Common myeloid progenitor, CD34-positive (primary cell): ENCODE measurements at regions not wholly inside any gene's neighbourhood (a gene's known extent, or its start where the extent isn't known, plus 50 kb on each side); places are given as distances from the start of the nearest gene placed in this dataset.

ENCODE experiments used
- CTCF ChIA-PET: fragments of 350-600 bp; sonication (Branson Sonifier 250); formaldehyde crosslinking; loops from one replicate; lab custom pipeline; 2021; ENCODE audit warnings: antibody characterized with exemption; lab: Charles Lee
- POLR2A ChIA-PET: fragments of 350-600 bp; sonication (Branson Sonifier 250); formaldehyde crosslinking; loops from one replicate; lab custom pipeline; 2021; ENCODE audit warnings: antibody characterized with exemption; lab: Charles Lee
- DNase-seq, 3 donors: peaks; one replicate each; pipeline versions ENCODE4 v3.0.0 to v3.0.0-alpha.2; 2013
- H3K27ac ChIP-seq, 2 experiments: 1 replicate in 1 of 2; 2 replicates in 1 of 2; pipeline ENCODE4 v1.7.0; 2013; ENCODE audit warnings: inconsistent platforms in 2 of 2, low read length in 2 of 2, mild to moderate bottlenecking in 2 of 2, low read depth in 1 of 2, moderate library complexity in 1 of 2; ENCODE audit not compliant: severe bottlenecking in 2 of 2, insufficient read depth in 1 of 2, poor library complexity in 1 of 2
- H3K27me3 ChIP-seq, 5 experiments: replicated peaks in 2 of 5; 1 replicate in 3 of 5; 2 replicates in 2 of 5; pipeline versions ENCODE4 v1.6.1 to v1.7.0; 2013; ENCODE audit warnings: low read length in 4 of 5, mild to moderate bottlenecking in 2 of 5, moderate library complexity in 2 of 5, inconsistent platforms in 1 of 5; ENCODE audit not compliant: insufficient read depth in 5 of 5, control insufficient read depth in 4 of 5
- H3K36me3 ChIP-seq, 4 experiments: 1 replicate in 2 of 4; 2 replicates in 2 of 4; pipeline versions ENCODE4 v1.6.1 to v1.7.0; 2013; ENCODE audit warnings: low read length in 3 of 4, control low read depth in 1 of 4, mild to moderate bottlenecking in 1 of 4; ENCODE audit not compliant: control insufficient read depth in 4 of 4, insufficient read depth in 4 of 4
- H3K4me1 ChIP-seq, 4 experiments: 1 replicate in 3 of 4; 2 replicates in 1 of 4; pipeline versions ENCODE4 v1.6.1 to v1.7.1; 2013; ENCODE audit warnings: low read length in 3 of 4, mild to moderate bottlenecking in 3 of 4, control low read depth in 1 of 4, inconsistent platforms in 1 of 4, moderate library complexity in 1 of 4; ENCODE audit not compliant: control insufficient read depth in 4 of 4, insufficient read depth in 4 of 4; ENCODE audit errors: control extremely low read depth in 1 of 4
- H3K4me3 ChIP-seq, 7 experiments: 1 replicate in 4 of 7; 2 replicates in 3 of 7; pipeline versions ENCODE4 v1.5.1 to v1.7.0; 2013; ENCODE audit warnings: mild to moderate bottlenecking in 7 of 7, low read length in 6 of 7, moderate library complexity in 6 of 7, inconsistent platforms in 2 of 7, low read depth in 2 of 7, control low read depth in 1 of 7; ENCODE audit not compliant: insufficient read depth in 4 of 7, control insufficient read depth in 1 of 7; ENCODE audit errors: extremely low read depth in 1 of 7
- H3K9me3 ChIP-seq, 5 experiments: 1 replicate in 4 of 5; 2 replicates in 1 of 5; pipeline versions ENCODE4 v1.6.1 to v1.7.1; 2013; ENCODE audit warnings: low read length in 4 of 5, mild to moderate bottlenecking in 2 of 5, inconsistent platforms in 1 of 5, low read depth in 1 of 5, moderate library complexity in 1 of 5; ENCODE audit not compliant: control insufficient read depth in 4 of 5, insufficient read depth in 2 of 5; ENCODE audit errors: control extremely low read depth in 1 of 5
- WGBS: methylation state at CpG from one replicate; pipeline ENCODE4 v1.1.5; 2013; ENCODE audit not compliant: insufficient coverage; 5-methylcytosine and 5-hydroxymethylcytosine counted together

DNA sequence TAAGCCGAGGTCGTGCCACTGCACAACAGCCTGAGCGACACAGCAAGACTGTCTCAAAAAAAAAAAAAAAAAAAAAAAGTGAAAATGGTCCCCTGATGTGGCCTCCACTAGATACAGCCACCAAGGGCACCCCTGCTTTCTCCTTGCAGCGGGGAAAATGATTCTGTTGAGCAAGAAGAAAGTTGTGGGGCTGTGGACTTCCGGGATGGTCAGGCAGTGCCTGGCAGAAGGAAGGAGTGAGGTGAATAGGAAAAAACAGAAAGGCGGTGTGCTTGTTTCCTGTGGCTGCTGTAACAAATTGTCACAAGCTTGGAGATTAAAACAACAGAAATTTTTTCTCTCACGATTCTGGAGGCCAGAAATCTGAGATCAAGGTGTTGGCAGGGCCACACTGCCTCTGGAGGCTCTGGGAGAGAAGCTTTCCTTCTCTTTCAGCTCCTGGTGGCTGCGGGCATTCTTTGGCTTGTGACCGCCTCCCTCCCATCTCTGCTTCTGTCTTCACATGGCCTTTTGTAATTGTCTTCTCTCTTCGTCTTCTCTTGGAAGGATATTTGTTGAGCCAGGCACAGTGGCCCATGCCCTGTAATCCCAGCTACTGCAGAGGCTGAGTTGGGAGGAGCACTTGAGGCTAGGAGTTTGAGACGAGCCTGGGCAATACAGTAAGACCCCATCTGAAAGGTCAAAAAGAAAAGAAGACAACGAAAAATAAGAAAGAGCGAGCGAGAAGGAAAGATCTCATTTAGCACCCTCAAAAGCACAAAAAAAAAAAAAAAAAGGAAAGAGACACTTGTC, 116.6 kb upstream of the MED13L start:
- Histone ChIP-seq H3K9me3 (peaks cover 3 to 15% (median 7%) of the 10 kb centered on the region in 5 experiments), H3K27me3 (no peaks in the 10 kb centered on the region), H3K36me3 (no peaks in the 10 kb centered on the region), H3K27ac (no peak overlapping the region), H3K4me1 (peaks cover 2 to 19% (median 9%) of the 10 kb centered on the region in 4 experiments), H3K4me3 (no peak overlapping the region)
- WGBS = 71% methylated on average over 7 of the region's 14 CpGs
- ChIA-PET CTCF (no interaction called here), POLR2A (no interaction called here)
- DNase-seq = peak in 1 of 3 donors; percentile 47

- POLR2A ChIA-PET = no interaction called here
- no CpG with 5 or more reads among the region's 1 CpG for WGBS
Observed at GRCh38 chr12:116395396-116395795, 117.9 kb upstream of the MED13L start.

GRCh38 chr12:116397148-116397547, 119.7 kb upstream of the MED13L start:
- Histone ChIP-seq H3K27me3 (no peaks in the 10 kb centered on the region), H3K4me3 (no peak overlapping the region), H3K4me1 (peaks cover 2 to 28% (median 9%) of the 10 kb centered on the region in 4 experiments), H3K9me3 (peaks cover 0 to 31% (median 12%) of the 10 kb centered on the region in 5 experiments), H3K36me3 (no peaks in the 10 kb centered on the region), H3K27ac (no peak overlapping the region)
- no peak for DNase-seq
- POLR2A ChIA-PET = interaction anchor here (0.8 kb wide), 1 partner anchor 12 kb away, joined by 3 read pairs; no protein-coding TSS in a partner anchor
- no CpG with 5 or more reads among the region's 3 CpGs for WGBS
- CTCF ChIA-PET = no interaction called here

More at GRCh38 chr12:116395396-116395795, 117.9 kb upstream of the MED13L start:
- Histone ChIP-seq H3K27ac (no peak overlapping the region), H3K4me1 (peaks cover 2 to 22% (median 9%) of the 10 kb centered on the region in 4 experiments), H3K27me3 (no peaks in the 10 kb centered on the region), H3K9me3 (peaks cover 3 to 17% (median 11%) of the 10 kb centered on the region in 5 experiments), H3K36me3 (no peaks in the 10 kb centered on the region), H3K4me3 (no peak overlapping the region)
- peak in 1 of 3 donors; percentile 34 for DNase-seq
- CTCF ChIA-PET = interaction anchor here (1.2 kb wide), 1 partner anchor 30 kb away, joined by 3 read pairs; no protein-coding TSS in a partner anchor

DNA sequence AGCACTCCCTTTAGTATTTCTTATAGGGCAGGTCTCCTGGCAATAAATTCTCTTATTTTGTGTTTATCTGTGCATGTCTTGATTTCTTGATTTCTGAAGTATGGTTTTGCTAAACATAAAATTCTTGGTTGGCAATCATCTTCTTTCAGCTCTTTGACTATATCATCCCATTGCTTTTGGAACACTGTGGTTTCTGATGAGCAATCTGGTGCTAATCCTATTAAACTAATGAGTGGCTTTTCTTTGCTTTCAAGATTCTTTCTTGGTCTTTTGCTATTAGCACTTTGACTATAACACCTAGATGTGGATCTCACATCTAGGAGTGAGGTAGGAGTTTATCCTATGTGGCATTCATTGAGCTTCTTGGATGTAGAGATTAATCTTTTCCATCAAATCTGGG, 120.7 kb upstream of the MED13L start:
- H3K27me3 ChIP-seq = no peaks in the 10 kb centered on the region
- CTCF ChIA-PET = no interaction called here
- H3K4me3 ChIP-seq = no peak overlapping the region

GRCh38 chr12:116399055-116399454, 121.6 kb upstream of the MED13L start:
- CTCF ChIA-PET = interaction anchor here (0.7 to 1.4 kb wide), 2 partner anchors 162 to 298 kb away, joined by 3 read pairs; no protein-coding TSS in a partner anchor
- no peaks in the 10 kb centered on the region for H3K36me3 ChIP-seq
- peaks cover 0 to 38% (median 12%) of the 10 kb centered on the region in 5 experiments for H3K9me3 ChIP-seq
- no peak for DNase-seq
- H3K27me3 ChIP-seq = no peaks in the 10 kb centered on the region
- H3K4me3 ChIP-seq = no peak overlapping the region
- POLR2A ChIA-PET = no interaction called here
- no peak overlapping the region for H3K27ac ChIP-seq
- H3K4me1 ChIP-seq = peaks cover 0 to 23% (median 1%) of the 10 kb centered on the region in 4 experiments
- no CpG with 5 or more reads among the region's 1 CpG for WGBS

More for the DNA sequence above, 120.7 kb upstream of the MED13L start:
- Histone ChIP-seq H3K36me3 (no peaks in the 10 kb centered on the region), H3K4me1 (peaks cover 2 to 28% (median 7%) of the 10 kb centered on the region in 4 experiments), H3K9me3 (peaks cover 0 to 38% (median 12%) of the 10 kb centered on the region in 5 experiments), H3K27ac (no peak overlapping the region)
- DNase-seq = no peak
- POLR2A ChIA-PET = no interaction called here

DNA sequence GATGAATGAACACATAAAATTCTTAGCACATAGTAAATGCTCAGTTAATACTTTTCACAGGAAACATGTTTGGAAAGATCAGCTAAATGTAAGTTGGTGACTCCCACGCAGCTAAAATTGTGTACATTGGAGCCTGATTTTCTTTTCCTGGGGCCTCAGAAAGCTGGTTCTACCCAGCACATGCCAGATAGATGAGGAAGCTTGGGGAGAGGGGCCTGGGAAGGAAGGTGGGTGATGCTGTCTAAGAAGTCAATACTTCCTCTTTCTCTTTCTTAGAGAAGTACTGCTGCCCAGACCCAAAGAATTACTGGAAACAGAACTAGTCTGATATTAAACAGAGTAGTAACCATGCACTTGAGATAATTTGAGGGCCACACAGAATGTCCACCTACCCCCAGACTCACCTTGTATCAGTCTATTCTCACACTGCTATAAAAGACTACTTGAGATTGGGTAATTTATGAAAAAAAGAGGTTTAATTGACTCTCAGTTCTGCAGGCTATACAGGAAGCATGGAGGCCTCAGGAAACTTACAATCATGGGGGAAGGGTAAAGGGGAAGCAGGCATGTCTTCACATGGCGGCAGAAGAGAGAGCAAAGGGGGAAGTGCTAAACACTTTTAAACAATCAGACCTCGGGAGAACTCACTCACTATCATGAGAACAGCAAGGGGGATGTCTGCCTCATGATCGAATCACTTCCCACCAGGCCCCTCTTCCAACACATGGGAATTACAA, 123.3 kb upstream of the MED13L start:
- CTCF ChIA-PET = no interaction called here
- peaks cover 0 to 38% (median 12%) of the 10 kb centered on the region in 5 experiments for H3K9me3 ChIP-seq
- POLR2A ChIA-PET = no interaction called here
- DNase-seq = peak in 2 of 3 donors; percentile 74 to 80
- WGBS = 17% methylated on average over 1 of the region's 4 CpGs
- H3K4me3 ChIP-seq = no peak overlapping the region
- H3K27me3 ChIP-seq = no peaks in the 10 kb centered on the region
- H3K4me1 ChIP-seq = peaks cover 0 to 14% (median 0%) of the 10 kb centered on the region in 4 experiments
- H3K36me3 ChIP-seq = no peaks in the 10 kb centered on the region
- no peak overlapping the region for H3K27ac ChIP-seq
